GM12891 (cell line): ENCODE measurements at regions not wholly inside any gene's neighbourhood (a gene's known extent, or its start where the extent isn't known, plus 50 kb on each side); places are given as distances from the start of the nearest gene placed in this dataset.

Experiments
- PAX5 ChIP-seq: IDR thresholded peaks from 2 replicates; pipeline ENCODE4 v1.6.1; 2011; ENCODE audit warnings: low read length, moderate library complexity, mild to moderate bottlenecking; ENCODE audit not compliant: insufficient read depth, severe bottlenecking
- POLR2A ChIP-seq: IDR thresholded peaks from 2 replicates; pipeline ENCODE4 v1.6.1; 2011; ENCODE audit warnings: low read depth, low read length, control low read depth
- POLR2AphosphoS5 ChIP-seq: IDR thresholded peaks from 2 replicates; pipeline ENCODE4 v1.6.1; 2011; ENCODE audit warnings: low read depth, low read length, control low read depth
- TAF1 ChIP-seq: IDR thresholded peaks from 2 replicates; pipeline ENCODE4 v1.6.1; 2011; ENCODE audit warnings: low read depth, low read length, control low read depth

DNA sequence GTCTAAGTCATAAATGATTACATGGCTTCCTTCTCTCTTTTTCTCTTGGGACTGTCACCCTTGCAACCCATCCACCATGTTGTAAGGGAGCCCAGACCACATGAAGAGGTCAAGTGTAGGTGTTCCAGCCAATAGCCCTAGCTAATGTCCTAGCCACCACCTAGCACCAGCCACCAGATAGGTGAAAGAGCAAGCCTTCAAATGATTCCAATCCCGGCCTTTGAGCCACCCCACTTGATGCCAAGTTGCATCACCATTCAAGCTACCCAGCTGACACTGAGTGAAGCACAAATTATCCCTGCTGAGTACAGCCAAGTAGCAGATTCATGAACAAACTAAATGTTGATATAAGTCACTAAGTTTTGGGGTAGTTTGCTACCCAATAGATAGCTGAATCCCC, 274.3 kb downstream of the BCOR start:
- TF ChIP-seq POLR2A (no peak), TAF1 (no peak), POLR2AphosphoS5 (no peak), PAX5 (no peak)
